Ascending aorta (tissue), 2 donors: ENCODE measurements at regions not wholly inside any gene's neighbourhood (a gene's known extent, or its start where the extent isn't known, plus 50 kb on each side); places are given as distances from the start of the nearest gene placed in this dataset.
"Not testable (repeated sequence)": the region's sequence is repeated elsewhere in the genome, so short reads cannot be mapped to it uniquely, and the experiment has no call there.

Source experiments
- DNase-seq, 2 donors: peaks; one replicate each; pipeline ENCODE4 v3.0.0-alpha.2; 2019; ENCODE audit warnings: low spot score in 2 of 2
- H3K27ac ChIP-seq, 2 donors: fragments of 200-600 bp; sonication (generic); one replicate each; pipeline ENCODE4 v1.5.1; 2016 to 2017; ENCODE audit warnings: mild to moderate bottlenecking in 1 of 2
- H3K27me3 ChIP-seq: fragments of 200-600 bp; sonication (generic); one replicate; pipeline ENCODE4 v1.5.1; 2017
- H3K36me3 ChIP-seq, 2 donors: fragments of 200-600 bp; sonication (generic); one replicate each; pipeline ENCODE4 v1.5.1; 2016
- H3K4me1 ChIP-seq, 2 donors: fragments of 200-600 bp; sonication (generic); one replicate each; pipeline ENCODE4 v1.5.1; 2016 to 2017; ENCODE audit warnings: mild to moderate bottlenecking in 1 of 2
- H3K4me3 ChIP-seq, 2 donors: fragments of 200-600 bp; sonication (generic); one replicate each; pipeline ENCODE4 v1.5.1; 2016 to 2017; ENCODE audit warnings: mild to moderate bottlenecking in 1 of 2
- H3K9me3 ChIP-seq, 2 donors: fragments of 200-600 bp; sonication (generic); one replicate each; pipeline ENCODE4 v1.5.1; 2016
- CTCF ChIP-seq, 3 experiments: fragments of 200-600 bp in 2 of 3; fragments of 450-650 bp in 1 of 3; sonication (generic) in 2 of 3; IDR thresholded peaks; one replicate each; pipeline ENCODE4 v1.5.1; 2016 to 2019; ENCODE audit warnings: antibody characterized with exemption in 3 of 3, mild to moderate bottlenecking in 1 of 3, moderate library complexity in 1 of 3
- intact Hi-C: fragments of 100-400 bp; cut with DNase I; formaldehyde crosslinking; loops from one replicate; pipeline ENCODE4 v1.15.1; 2023

GRCh38 chrX:115419069-115419468 is 129.6 kb downstream of the LUZP4 start:
- Histone ChIP-seq H3K27ac (no peak overlapping the region), H3K36me3 (no peaks in the 10 kb centered on the region), H3K4me3 (no peak overlapping the region), H3K27me3 (no peaks in the 10 kb centered on the region), H3K9me3 (no peaks in the 10 kb centered on the region), H3K4me1 (no peaks in the 10 kb centered on the region)
- TF ChIP-seq CTCF (IDR thresholded peaks at IDR 0.05) = no peak
- DNase-seq = no peak
- intact Hi-C loops = no loop called here

GRCh38 chrX:115423086-115423485 is 133.6 kb downstream of the LUZP4 start:
- H3K4me3 ChIP-seq = no peak overlapping the region
- intact Hi-C loops = no loop called here
- no peaks in the 10 kb centered on the region for H3K27me3 ChIP-seq

GRCh38 chrX:115425359-115425758 is 135.6 kb upstream of the PLS3 start:
- Histone ChIP-seq H3K27ac (no peak overlapping the region), H3K4me1 (no peaks in the 10 kb centered on the region), H3K9me3 (no peaks in the 10 kb centered on the region), H3K36me3 (no peaks in the 10 kb centered on the region), H3K4me3 (no peak overlapping the region), H3K27me3 (no peaks in the 10 kb centered on the region)
- intact Hi-C loops = no loop called here
- TF ChIP-seq CTCF (IDR thresholded peaks at IDR 0.05) = no peak
- DNase-seq = no peak

More at GRCh38 chrX:115423086-115423485, 133.6 kb downstream of the LUZP4 start:
- Histone ChIP-seq H3K27ac (no peak overlapping the region), H3K4me1 (no peaks in the 10 kb centered on the region), H3K36me3 (no peaks in the 10 kb centered on the region), H3K9me3 (no peaks in the 10 kb centered on the region)
- DNase-seq = no peak
- no peak for TF ChIP-seq CTCF (IDR thresholded peaks at IDR 0.05)

GRCh38 chrX:115427861-115428410 is 133.0 kb upstream of the PLS3 start:
- intact Hi-C loops = no loop called here
- no peak for DNase-seq
- no peaks in the 10 kb centered on the region for H3K27me3 ChIP-seq
- no peak for TF ChIP-seq CTCF (IDR thresholded peaks at IDR 0.05)
- no peak overlapping the region for H3K27ac ChIP-seq
- no peak overlapping the region for H3K4me3 ChIP-seq
- no peaks in the 10 kb centered on the region for H3K36me3 ChIP-seq
- no peaks in the 10 kb centered on the region for H3K9me3 ChIP-seq
- H3K4me1 ChIP-seq = no peaks in the 10 kb centered on the region

- H3K4me1 ChIP-seq, intact Hi-C loops, H3K4me3 ChIP-seq, H3K9me3 ChIP-seq, DNase-seq, H3K27me3 ChIP-seq, H3K36me3 ChIP-seq, H3K27ac ChIP-seq: not testable (repeated sequence)
These were observed 126.1 kb upstream of the PLS3 start for GRCh38 chrX:115434834-115435233.

- Histone ChIP-seq H3K9me3 (no peaks in the 10 kb centered on the region), H3K27ac (no peak overlapping the region), H3K36me3 (no peaks in the 10 kb centered on the region), H3K4me1 (no peaks in the 10 kb centered on the region), H3K27me3 (no peaks in the 10 kb centered on the region), H3K4me3 (no peak overlapping the region)
- intact Hi-C loops = no loop called here
- DNase-seq = no peak
- no peak for TF ChIP-seq CTCF (IDR thresholded peaks at IDR 0.05)
These were observed 123.0 kb upstream of the PLS3 start for GRCh38 chrX:115437841-115438595.
